Upper lobe of left lung (tissue), 6 donors: ENCODE measurements at regions not wholly inside any gene's neighbourhood (a gene's known extent, or its start where the extent isn't known, plus 50 kb on each side); places are given as distances from the start of the nearest gene placed in this dataset.

Source experiments
- ATAC-seq, 2 donors: fragments of 200-7000 bp; cut with Tn5 transposase; one replicate each; pipeline ENCODE4 v1.9.1; 2022; ENCODE audit warnings: mild to moderate bottlenecking in 2 of 2, moderate library complexity in 2 of 2; ENCODE audit not compliant: low FRiP score in 2 of 2
- DNase-seq, 2 donors: peaks; one replicate each; pipeline ENCODE4 v3.0.0-alpha.2; 2019 to 2020
- H3K27ac ChIP-seq, 4 donors: fragments of 200-600 bp; sonication (generic); one replicate each; pipeline ENCODE4 v1.5.1; 2016 to 2019
- H3K27me3 ChIP-seq, 4 donors: fragments of 200-600 bp; sonication (generic); one replicate each; pipeline ENCODE4 v1.5.1; 2017 to 2019
- H3K36me3 ChIP-seq, 4 donors: fragments of 200-600 bp; sonication (generic); one replicate each; pipeline ENCODE4 v1.5.1; 2016 to 2019
- H3K4me1 ChIP-seq, 4 donors: fragments of 200-600 bp; sonication (generic); one replicate each; pipeline ENCODE4 v1.5.1; 2018 to 2019
- H3K4me3 ChIP-seq, 4 donors: fragments of 200-600 bp; sonication (generic); one replicate each; pipeline ENCODE4 v1.5.1; 2017 to 2019; ENCODE audit warnings: mild to moderate bottlenecking in 2 of 4, moderate library complexity in 1 of 4
- H3K9me3 ChIP-seq, 4 donors: fragments of 200-600 bp; sonication (generic); one replicate each; pipeline ENCODE4 v1.5.1; 2018 to 2019
- CTCF ChIP-seq, 6 experiments: fragments of 450-650 bp in 4 of 6; fragments of 200-600 bp in 2 of 6; sonication (generic) in 2 of 6; IDR thresholded peaks; one replicate each; pipeline ENCODE4 v1.5.1; 2016 to 2019; ENCODE audit warnings: antibody characterized with exemption in 6 of 6
- EP300 ChIP-seq, 4 donors: sonication (generic); formaldehyde crosslinking; IDR thresholded peaks; one replicate each; pipeline ENCODE4 v1.5.1; 2017; ENCODE audit warnings: antibody characterized with exemption in 4 of 4, control low read depth in 2 of 4
- POLR2A ChIP-seq, 4 donors: fragments of 450-650 bp; IDR thresholded peaks; one replicate each; pipeline ENCODE4 v1.5.1; 2016 to 2017; ENCODE audit warnings: antibody characterized with exemption in 4 of 4, mild to moderate bottlenecking in 2 of 4
- POLR2AphosphoS5 ChIP-seq, 2 donors: sonication (generic); formaldehyde crosslinking; IDR thresholded peaks; one replicate each; pipeline ENCODE4 v1.5.1; 2017; ENCODE audit warnings: antibody characterized with exemption in 2 of 2
- WGBS, 2 donors: methylation state at CpG; one replicate each; pipeline ENCODE4 v1.1.5; 2017 to 2018; 5-methylcytosine and 5-hydroxymethylcytosine counted together
- donor health status: DM: no; HTN: no; CAD: no; lungs with moderate emphysema.
- donor health status: DM: no; HTN: yes; CAD: no; lungs with severe emphysema.

GRCh38 chr2:8542381-8543059, 139.3 kb upstream of the ID2 start:
- Histone ChIP-seq H3K9me3 (no peaks in the 10 kb centered on the region), H3K27me3 (no peaks in the 10 kb centered on the region), H3K4me1 (peaks cover 19 to 57% (median 48%) of the 10 kb centered on the region in 4 donors), H3K36me3 (no peaks in the 10 kb centered on the region), H3K27ac (peak overlapping the region; percentile 72 to 85 (median 79)), H3K4me3 (no peak overlapping the region)
- ATAC-seq (no peak), DNase-seq (no peak)
- WGBS, 2 donors: 84 to 85% methylated on average over 5 of the region's 5 CpGs
- TF ChIP-seq EP300 (IDR thresholded peaks at IDR 0.05): no peak
- no peak for TF ChIP-seq CTCF (IDR thresholded peaks at IDR 0.05)
- no peak for TF ChIP-seq POLR2AphosphoS5 (IDR thresholded peaks at IDR 0.05)
- TF ChIP-seq POLR2A (IDR thresholded peaks at IDR 0.05): no peak

- H3K4me1 ChIP-seq: peaks cover 19 to 57% (median 45%) of the 10 kb centered on the region in 4 donors
Measured at GRCh38 chr2:8543060-8543382, 138.8 kb upstream of the ID2 start.

GRCh38 chr2:8543383-8544170, 138.3 kb upstream of the ID2 start:
- peaks cover 19 to 55% (median 43%) of the 10 kb centered on the region in 4 donors for H3K4me1 ChIP-seq
- no peaks in the 10 kb centered on the region for H3K27me3 ChIP-seq
- DNase-seq (peak; percentile 80 to 83), ATAC-seq (peak; percentile 52 to 66)
- peak overlapping the region in 2 of 4 donors; percentile 2 to 6 for H3K4me3 ChIP-seq
- H3K27ac ChIP-seq: peak overlapping the region; percentile 72 to 85 (median 79)
- H3K9me3 ChIP-seq: no peaks in the 10 kb centered on the region
- WGBS, 2 donors: 42 to 56% methylated on average over 21 to 29 of the region's 29 CpGs
- peak in 2 of 4 donors; percentile 2 to 15 for TF ChIP-seq EP300 (IDR thresholded peaks at IDR 0.05)
- TF ChIP-seq POLR2AphosphoS5 (IDR thresholded peaks at IDR 0.05): peak in 1 of 2 donors; percentile 48
- peak in 1 of 4 donors; percentile 68 for TF ChIP-seq POLR2A (IDR thresholded peaks at IDR 0.05)
- peak in 2 of 6 experiments; percentile 10 to 35 for TF ChIP-seq CTCF (IDR thresholded peaks at IDR 0.05)
- H3K36me3 ChIP-seq: no peaks in the 10 kb centered on the region

More at GRCh38 chr2:8543060-8543382, 138.8 kb upstream of the ID2 start:
- peak overlapping the region in 1 of 4 donors; percentile 2 for H3K4me3 ChIP-seq
- H3K9me3 ChIP-seq: no peaks in the 10 kb centered on the region
- ATAC-seq (no peak), DNase-seq (no peak)
- H3K27ac ChIP-seq: peak overlapping the region; percentile 72 to 85 (median 79)
- 77 to 90% methylated on average over 2 to 6 of the region's 6 CpGs for WGBS, 2 donors
- H3K27me3 ChIP-seq: no peaks in the 10 kb centered on the region
- no peaks in the 10 kb centered on the region for H3K36me3 ChIP-seq
- no peak for TF ChIP-seq CTCF (IDR thresholded peaks at IDR 0.05)
- TF ChIP-seq POLR2A (IDR thresholded peaks at IDR 0.05): no peak
- no peak for TF ChIP-seq EP300 (IDR thresholded peaks at IDR 0.05)
- TF ChIP-seq POLR2AphosphoS5 (IDR thresholded peaks at IDR 0.05): no peak

- H3K4me1 ChIP-seq: peaks cover 18 to 48% (median 37%) of the 10 kb centered on the region in 4 donors
- H3K4me3 ChIP-seq: no peak overlapping the region
- H3K36me3 ChIP-seq: no peaks in the 10 kb centered on the region
- H3K27me3 ChIP-seq: no peaks in the 10 kb centered on the region
- TF ChIP-seq CTCF (IDR thresholded peaks at IDR 0.05) (no peak), POLR2AphosphoS5 (IDR thresholded peaks at IDR 0.05) (no peak), POLR2A (IDR thresholded peaks at IDR 0.05) (no peak), EP300 (IDR thresholded peaks at IDR 0.05) (no peak)
- H3K9me3 ChIP-seq: no peaks in the 10 kb centered on the region
- ATAC-seq (peak; percentile 3 to 16), DNase-seq (no peak)
- peak overlapping the region; percentile 72 to 85 (median 79) for H3K27ac ChIP-seq
- WGBS, 2 donors: 72 to 74% methylated on average over 9 to 15 of the region's 15 CpGs
Measured at GRCh38 chr2:8544171-8544785, 137.6 kb upstream of the ID2 start.
